ENCODE measurements at regions not wholly inside any gene's neighbourhood (a gene's known extent, or its start where the extent isn't known, plus 50 kb on each side); places are given as distances from the start of the nearest gene placed in this dataset.

DNA sequence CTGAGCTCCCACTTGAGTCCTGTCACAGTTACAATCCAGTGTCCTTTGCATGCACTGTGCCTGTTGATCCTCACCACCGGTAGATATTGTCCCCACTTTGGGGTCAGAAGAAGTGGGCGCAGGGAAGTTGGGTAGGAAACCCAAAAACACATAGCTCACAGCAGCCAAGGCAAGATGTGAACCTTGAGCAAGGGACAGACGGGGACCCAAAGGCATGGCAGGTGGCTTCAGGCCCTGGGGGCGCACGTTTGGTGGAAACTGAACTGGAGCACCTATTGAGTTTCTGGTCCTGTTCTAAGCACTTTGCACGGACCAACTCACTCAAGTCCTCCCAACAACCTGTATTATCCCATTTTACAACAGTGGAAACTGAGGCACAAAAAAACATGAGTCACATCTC, 82.8 kb upstream of the ZNF716 start:
- TF ChIP-seq POLR2A (IDR thresholded peaks at IDR 0.05; ENCODE audit: low read depth, low read length) (no peak), EZH2 (IDR thresholded peaks at IDR 0.05; ENCODE audit: borderline replicate concordance, low read depth, low read length, severe bottlenecking) (no peak)
- TF ChIP-seq, protein P1, sequence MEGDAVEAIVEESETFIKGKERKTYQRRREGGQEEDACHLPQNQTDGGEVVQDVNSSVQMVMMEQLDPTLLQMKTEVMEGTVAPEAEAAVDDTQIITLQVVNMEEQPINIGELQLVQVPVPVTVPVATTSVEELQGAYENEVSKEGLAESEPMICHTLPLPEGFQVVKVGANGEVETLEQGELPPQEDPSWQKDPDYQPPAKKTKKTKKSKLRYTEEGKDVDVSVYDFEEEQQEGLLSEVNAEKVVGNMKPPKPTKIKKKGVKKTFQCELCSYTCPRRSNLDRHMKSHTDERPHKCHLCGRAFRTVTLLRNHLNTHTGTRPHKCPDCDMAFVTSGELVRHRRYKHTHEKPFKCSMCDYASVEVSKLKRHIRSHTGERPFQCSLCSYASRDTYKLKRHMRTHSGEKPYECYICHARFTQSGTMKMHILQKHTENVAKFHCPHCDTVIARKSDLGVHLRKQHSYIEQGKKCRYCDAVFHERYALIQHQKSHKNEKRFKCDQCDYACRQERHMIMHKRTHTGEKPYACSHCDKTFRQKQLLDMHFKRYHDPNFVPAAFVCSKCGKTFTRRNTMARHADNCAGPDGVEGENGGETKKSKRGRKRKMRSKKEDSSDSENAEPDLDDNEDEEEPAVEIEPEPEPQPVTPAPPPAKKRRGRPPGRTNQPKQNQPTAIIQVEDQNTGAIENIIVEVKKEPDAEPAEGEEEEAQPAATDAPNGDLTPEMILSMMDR (IDR thresholded peaks at IDR 0.05; ENCODE audit: extremely low read depth in 1 of 2, insufficient read depth in 1 of 2, low read depth in 1 of 2, low read length in 2 of 2) = no peak
- TF ChIP-seq, protein P2, sequence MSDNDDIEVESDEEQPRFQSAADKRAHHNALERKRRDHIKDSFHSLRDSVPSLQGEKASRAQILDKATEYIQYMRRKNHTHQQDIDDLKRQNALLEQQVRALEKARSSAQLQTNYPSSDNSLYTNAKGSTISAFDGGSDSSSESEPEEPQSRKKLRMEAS (IDR thresholded peaks at IDR 0.05; ENCODE audit: insufficient read depth, insufficient read length) = no peak

All from endothelial cell of umbilical vein (primary cell).